GM23338 (cell line): ENCODE measurements at regions not wholly inside any gene's neighbourhood (a gene's known extent, or its start where the extent isn't known, plus 50 kb on each side); places are given as distances from the start of the nearest gene placed in this dataset.

Experiments used
- ATAC-seq: fragments of 200-7000 bp; cut with Tn5 transposase; 3 replicates; pipeline ENCODE4 v1.9.1; 2020
- DNase-seq: peaks from one replicate; pipeline ENCODE4 v3.0.0-alpha.2; 2015; ENCODE audit warnings: low spot score
- H2AFZ ChIP-seq: fragments of 200-600 bp; sonication (generic); 2 replicates; pipeline ENCODE4 v1.8.0; 2016; ENCODE audit warnings: antibody characterized with exemption, mild to moderate bottlenecking, moderate library complexity
- H3F3A ChIP-seq: fragments of 200-600 bp; sonication (generic); replicated peaks from 2 replicates; pipeline ENCODE4 v1.8.0; 2017; ENCODE audit warnings: antibody characterized with exemption, mixed run types, low read depth
- H3K27ac ChIP-seq: fragments of 200-600 bp; sonication (generic); 2 replicates; pipeline ENCODE4 v1.6.1; 2016; ENCODE audit warnings: low read depth
- H3K27me3 ChIP-seq: fragments of 200-600 bp; sonication (generic); 2 replicates; pipeline ENCODE4 v1.8.0; 2016; ENCODE audit warnings: mild to moderate bottlenecking, mixed run types, moderate library complexity; ENCODE audit not compliant: insufficient read depth
- H3K36me3 ChIP-seq: fragments of 200-600 bp; sonication (generic); 2 replicates; pipeline ENCODE4 v1.8.0; 2016; ENCODE audit warnings: mild to moderate bottlenecking; ENCODE audit not compliant: insufficient read depth
- H3K4me1 ChIP-seq: fragments of 200-600 bp; sonication (generic); 2 replicates; pipeline ENCODE4 v1.8.0; 2016; ENCODE audit warnings: mild to moderate bottlenecking, moderate library complexity; ENCODE audit not compliant: insufficient read depth
- H3K4me2 ChIP-seq: fragments of 200-600 bp; sonication (generic); 2 replicates; pipeline ENCODE4 v1.7.1; 2017; ENCODE audit warnings: mixed run types
- H3K4me3 ChIP-seq: fragments of 200-600 bp; sonication (generic); 2 replicates; pipeline ENCODE4 v1.6.1; 2016; ENCODE audit warnings: mixed run types
- H3K79me2 ChIP-seq: fragments of 200-600 bp; sonication (generic); replicated peaks from 2 replicates; pipeline ENCODE4 v1.8.0; 2017; ENCODE audit warnings: mild to moderate bottlenecking; ENCODE audit not compliant: insufficient read depth
- H3K9me2 ChIP-seq: fragments of 200-600 bp; sonication (generic); 2 replicates; pipeline ENCODE4 v1.8.0; 2017; ENCODE audit not compliant: insufficient read depth
- H4K20me1 ChIP-seq: fragments of 200-600 bp; sonication (generic); replicated peaks from 2 replicates; pipeline ENCODE4 v1.8.0; 2017; ENCODE audit warnings: mild to moderate bottlenecking; ENCODE audit not compliant: insufficient read depth
- H3K27ac Mint-ChIP-seq: 2 replicates; pipeline ENCODE4 v1.8.0; 2020; ENCODE audit warnings: inconsistent platforms, mild to moderate bottlenecking, moderate library complexity, mixed read lengths
- H3K27me3 Mint-ChIP-seq: 3 replicates; pipeline ENCODE4 v1.8.0; 2022; ENCODE audit warnings: low read depth, mild to moderate bottlenecking, moderate library complexity, mixed read lengths, inconsistent platforms; ENCODE audit not compliant: insufficient read depth, poor library complexity
- H3K36me3 Mint-ChIP-seq: 3 replicates; pipeline ENCODE4 v1.8.0; 2021; ENCODE audit warnings: low read depth, mild to moderate bottlenecking, inconsistent platforms, moderate library complexity, mixed read lengths
- H3K4me1 Mint-ChIP-seq: 3 replicates; pipeline ENCODE4 v1.8.0; 2020; ENCODE audit warnings: mild to moderate bottlenecking, inconsistent platforms, mixed read lengths
- H3K4me3 Mint-ChIP-seq: 3 replicates; pipeline ENCODE4 v1.8.0; 2021; ENCODE audit warnings: moderate library complexity, mild to moderate bottlenecking, inconsistent platforms, mixed read lengths
- H3K9me3 Mint-ChIP-seq: 3 replicates; pipeline ENCODE4 v1.8.0; 2020; ENCODE audit warnings: moderate library complexity, mild to moderate bottlenecking, inconsistent platforms, mixed read lengths
- CREB1 ChIP-seq: fragments of 250-450 bp; sonication (Bioruptor Pico); IDR thresholded peaks from 2 replicates; pipeline ENCODE4 v1.5.0; 2020; ENCODE audit warnings: low read depth, mild to moderate bottlenecking, moderate library complexity
- EZH2phosphoT487 ChIP-seq: fragments of 200-600 bp; sonication (generic); IDR thresholded peaks from one replicate; pipeline ENCODE4 v1.8.1; 2018; ENCODE audit warnings: antibody characterized with exemption; ENCODE audit not compliant: unreplicated experiment
- NANOG ChIP-seq: IDR thresholded peaks from 2 replicates; pipeline ENCODE4 v1.6.1; 2016; ENCODE audit warnings: antibody characterized with exemption, borderline replicate concordance
- POLR2AphosphoS5 ChIP-seq: IDR thresholded peaks from 2 replicates; pipeline ENCODE4 v1.6.1; 2016; ENCODE audit warnings: antibody characterized with exemption, low read depth
- ZNF114 ChIP-seq: fragments of 250-450 bp; sonication (Bioruptor Pico); IDR thresholded peaks from 2 replicates; pipeline ENCODE4 v1.5.0; 2020; ENCODE audit warnings: mild to moderate bottlenecking, moderate library complexity
- ZNF331 ChIP-seq: fragments of 250-450 bp; sonication (Bioruptor Pico); IDR thresholded peaks from 2 replicates; pipeline ENCODE4 v1.5.0; 2020; ENCODE audit warnings: low read depth, mild to moderate bottlenecking, moderate library complexity
- TF ChIP-seq, protein P1 (sequence below): fragments of 250-450 bp; sonication (Bioruptor Pico); IDR thresholded peaks from 2 replicates; pipeline ENCODE4 v1.5.0; 2020; ENCODE audit warnings: mild to moderate bottlenecking, moderate library complexity
- TF ChIP-seq, protein P2 (sequence below): IDR thresholded peaks from 2 replicates; pipeline ENCODE4 v1.6.1; 2016; ENCODE audit warnings: antibody characterized with exemption
- TF ChIP-seq, protein P3 (sequence below), 2 experiments: fragments of 200-600 bp in 1 of 2; sonication (generic) in 1 of 2; conservative IDR thresholded peaks; 2 replicates each; pipeline versions ENCODE4 v1.5.1 to v1.6.1; 2016 to 2017; ENCODE audit warnings: antibody characterized with exemption in 2 of 2, low read depth in 2 of 2, mild to moderate bottlenecking in 2 of 2, moderate library complexity in 1 of 2
- TF ChIP-seq, protein P4 (sequence below): IDR thresholded peaks from one replicate; pipeline ENCODE4 v1.6.1; 2018; ENCODE audit warnings: antibody characterized with exemption; ENCODE audit not compliant: unreplicated experiment

DNA sequence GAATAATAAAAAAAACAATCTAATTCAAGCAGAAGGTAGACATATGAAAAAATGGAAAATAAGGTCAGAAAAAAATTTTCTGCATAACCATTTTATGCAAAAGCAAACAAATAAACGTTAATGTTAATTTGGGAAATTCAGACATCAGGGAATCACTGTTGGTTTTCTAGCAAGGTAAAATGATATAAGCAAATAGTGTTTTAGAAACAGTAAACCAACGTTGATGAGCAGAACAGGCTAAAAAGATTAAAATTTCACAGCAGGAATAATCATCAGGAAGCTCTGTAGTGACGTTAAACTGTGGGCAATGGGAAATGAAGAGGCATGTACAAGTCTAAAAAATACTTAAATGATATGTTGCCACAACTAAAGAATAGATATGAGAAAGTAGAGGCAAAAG lies 54.5 kb upstream of the HMGCLL1 start (continued):
- TF ChIP-seq, protein P1, sequence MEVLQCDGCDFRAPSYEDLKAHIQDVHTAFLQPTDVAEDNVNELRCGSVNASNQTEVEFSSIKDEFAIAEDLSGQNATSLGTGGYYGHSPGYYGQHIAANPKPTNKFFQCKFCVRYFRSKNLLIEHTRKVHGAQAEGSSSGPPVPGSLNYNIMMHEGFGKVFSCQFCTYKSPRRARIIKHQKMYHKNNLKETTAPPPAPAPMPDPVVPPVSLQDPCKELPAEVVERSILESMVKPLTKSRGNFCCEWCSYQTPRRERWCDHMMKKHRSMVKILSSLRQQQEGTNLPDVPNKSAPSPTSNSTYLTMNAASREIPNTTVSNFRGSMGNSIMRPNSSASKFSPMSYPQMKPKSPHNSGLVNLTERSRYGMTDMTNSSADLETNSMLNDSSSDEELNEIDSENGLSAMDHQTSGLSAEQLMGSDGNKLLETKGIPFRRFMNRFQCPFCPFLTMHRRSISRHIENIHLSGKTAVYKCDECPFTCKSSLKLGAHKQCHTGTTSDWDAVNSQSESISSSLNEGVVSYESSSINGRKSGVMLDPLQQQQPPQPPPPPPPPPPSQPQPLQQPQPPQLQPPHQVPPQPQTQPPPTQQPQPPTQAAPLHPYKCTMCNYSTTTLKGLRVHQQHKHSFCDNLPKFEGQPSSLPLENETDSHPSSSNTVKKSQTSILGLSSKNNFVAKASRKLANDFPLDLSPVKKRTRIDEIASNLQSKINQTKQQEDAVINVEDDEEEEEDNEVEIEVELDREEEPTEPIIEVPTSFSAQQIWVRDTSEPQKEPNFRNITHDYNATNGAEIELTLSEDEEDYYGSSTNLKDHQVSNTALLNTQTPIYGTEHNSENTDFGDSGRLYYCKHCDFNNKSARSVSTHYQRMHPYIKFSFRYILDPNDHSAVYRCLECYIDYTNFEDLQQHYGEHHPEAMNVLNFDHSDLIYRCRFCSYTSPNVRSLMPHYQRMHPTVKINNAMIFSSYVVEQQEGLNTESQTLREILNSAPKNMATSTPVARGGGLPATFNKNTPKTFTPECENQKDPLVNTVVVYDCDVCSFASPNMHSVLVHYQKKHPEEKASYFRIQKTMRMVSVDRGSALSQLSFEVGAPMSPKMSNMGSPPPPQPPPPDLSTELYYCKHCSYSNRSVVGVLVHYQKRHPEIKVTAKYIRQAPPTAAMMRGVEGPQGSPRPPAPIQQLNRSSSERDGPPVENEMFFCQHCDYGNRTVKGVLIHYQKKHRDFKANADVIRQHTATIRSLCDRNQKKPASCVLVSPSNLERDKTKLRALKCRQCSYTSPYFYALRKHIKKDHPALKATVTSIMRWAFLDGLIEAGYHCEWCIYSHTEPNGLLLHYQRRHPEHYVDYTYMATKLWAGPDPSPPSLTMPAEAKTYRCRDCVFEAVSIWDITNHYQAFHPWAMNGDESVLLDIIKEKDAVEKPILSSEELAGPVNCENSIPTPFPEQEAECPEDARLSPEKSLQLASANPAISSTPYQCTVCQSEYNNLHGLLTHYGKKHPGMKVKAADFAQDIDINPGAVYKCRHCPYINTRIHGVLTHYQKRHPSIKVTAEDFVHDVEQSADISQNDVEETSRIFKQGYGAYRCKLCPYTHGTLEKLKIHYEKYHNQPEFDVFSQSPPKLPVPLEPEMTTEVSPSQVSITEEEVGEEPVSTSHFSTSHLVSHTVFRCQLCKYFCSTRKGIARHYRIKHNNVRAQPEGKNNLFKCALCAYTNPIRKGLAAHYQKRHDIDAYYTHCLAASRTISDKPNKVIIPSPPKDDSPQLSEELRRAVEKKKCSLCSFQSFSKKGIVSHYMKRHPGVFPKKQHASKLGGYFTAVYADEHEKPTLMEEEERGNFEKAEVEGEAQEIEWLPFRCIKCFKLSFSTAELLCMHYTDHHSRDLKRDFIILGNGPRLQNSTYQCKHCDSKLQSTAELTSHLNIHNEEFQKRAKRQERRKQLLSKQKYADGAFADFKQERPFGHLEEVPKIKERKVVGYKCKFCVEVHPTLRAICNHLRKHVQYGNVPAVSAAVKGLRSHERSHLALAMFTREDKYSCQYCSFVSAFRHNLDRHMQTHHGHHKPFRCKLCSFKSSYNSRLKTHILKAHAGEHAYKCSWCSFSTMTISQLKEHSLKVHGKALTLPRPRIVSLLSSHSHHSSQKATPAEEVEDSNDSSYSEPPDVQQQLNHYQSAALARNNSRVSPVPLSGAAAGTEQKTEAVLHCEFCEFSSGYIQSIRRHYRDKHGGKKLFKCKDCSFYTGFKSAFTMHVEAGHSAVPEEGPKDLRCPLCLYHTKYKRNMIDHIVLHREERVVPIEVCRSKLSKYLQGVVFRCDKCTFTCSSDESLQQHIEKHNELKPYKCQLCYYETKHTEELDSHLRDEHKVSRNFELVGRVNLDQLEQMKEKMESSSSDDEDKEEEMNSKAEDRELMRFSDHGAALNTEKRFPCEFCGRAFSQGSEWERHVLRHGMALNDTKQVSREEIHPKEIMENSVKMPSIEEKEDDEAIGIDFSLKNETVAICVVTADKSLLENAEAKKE, result no peak
- TF ChIP-seq, protein P2, sequence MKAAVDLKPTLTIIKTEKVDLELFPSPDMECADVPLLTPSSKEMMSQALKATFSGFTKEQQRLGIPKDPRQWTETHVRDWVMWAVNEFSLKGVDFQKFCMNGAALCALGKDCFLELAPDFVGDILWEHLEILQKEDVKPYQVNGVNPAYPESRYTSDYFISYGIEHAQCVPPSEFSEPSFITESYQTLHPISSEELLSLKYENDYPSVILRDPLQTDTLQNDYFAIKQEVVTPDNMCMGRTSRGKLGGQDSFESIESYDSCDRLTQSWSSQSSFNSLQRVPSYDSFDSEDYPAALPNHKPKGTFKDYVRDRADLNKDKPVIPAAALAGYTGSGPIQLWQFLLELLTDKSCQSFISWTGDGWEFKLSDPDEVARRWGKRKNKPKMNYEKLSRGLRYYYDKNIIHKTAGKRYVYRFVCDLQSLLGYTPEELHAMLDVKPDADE, result no peak
- no peak for TF ChIP-seq ZNF331 (CRISPR knock-in tag)

DNA sequence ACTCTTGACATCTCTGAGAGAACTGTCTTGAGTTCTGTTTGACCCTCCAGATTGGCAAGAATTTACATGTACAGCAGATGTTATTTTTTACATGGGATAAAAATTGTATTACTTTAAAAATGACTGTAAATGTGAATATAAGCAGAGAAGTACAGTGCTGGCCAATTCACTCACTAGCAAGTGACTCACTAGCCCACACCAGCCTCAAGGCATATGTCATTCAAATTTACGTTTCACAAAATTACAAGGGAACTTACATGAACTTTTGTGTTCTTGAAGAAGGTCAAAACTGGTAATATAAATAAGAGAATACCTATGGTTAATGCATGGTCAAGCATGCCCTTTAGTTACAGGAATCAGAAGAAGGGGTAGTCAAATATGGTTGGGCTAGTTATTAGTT lies 54.0 kb upstream of the HMGCLL1 start:
- Mint-ChIP-seq H3K36me3 (peaks cover 8% of the 10 kb centered on the region; the same call in 1 of the 3 replicates), H3K4me3 (no peak overlapping the region), H3K9me3 (peaks cover 10% of the 10 kb centered on the region), H3K27me3 (no peaks in the 10 kb centered on the region), H3K4me1 (peaks cover 5% of the 10 kb centered on the region; the same call in 2 of the 3 replicates), H3K27ac (no peak overlapping the region)
- Histone ChIP-seq H3K4me2 (no peak overlapping the region), H3K27me3 (no peaks in the 10 kb centered on the region), H2AFZ (no peak overlapping the region), H3K79me2 (no peaks in the 10 kb centered on the region), H3K9me2 (peaks cover 8% of the 10 kb centered on the region; the same call in 1 of the 2 replicates), H3K27ac (no peak overlapping the region), H3K36me3 (no peaks in the 10 kb centered on the region), H3K4me1 (no peaks in the 10 kb centered on the region), H3F3A (no peaks in the 10 kb centered on the region), H3K4me3 (no peak overlapping the region), H4K20me1 (no peaks in the 10 kb centered on the region)
- ATAC-seq (no peak), DNase-seq (no peak)
- TF ChIP-seq CREB1 (CRISPR knock-in tag), result no peak
- no peak for TF ChIP-seq EZH2phosphoT487
- no peak for TF ChIP-seq ZNF114 (CRISPR knock-in tag)
- no peak for TF ChIP-seq NANOG
- TF ChIP-seq, protein P3, sequence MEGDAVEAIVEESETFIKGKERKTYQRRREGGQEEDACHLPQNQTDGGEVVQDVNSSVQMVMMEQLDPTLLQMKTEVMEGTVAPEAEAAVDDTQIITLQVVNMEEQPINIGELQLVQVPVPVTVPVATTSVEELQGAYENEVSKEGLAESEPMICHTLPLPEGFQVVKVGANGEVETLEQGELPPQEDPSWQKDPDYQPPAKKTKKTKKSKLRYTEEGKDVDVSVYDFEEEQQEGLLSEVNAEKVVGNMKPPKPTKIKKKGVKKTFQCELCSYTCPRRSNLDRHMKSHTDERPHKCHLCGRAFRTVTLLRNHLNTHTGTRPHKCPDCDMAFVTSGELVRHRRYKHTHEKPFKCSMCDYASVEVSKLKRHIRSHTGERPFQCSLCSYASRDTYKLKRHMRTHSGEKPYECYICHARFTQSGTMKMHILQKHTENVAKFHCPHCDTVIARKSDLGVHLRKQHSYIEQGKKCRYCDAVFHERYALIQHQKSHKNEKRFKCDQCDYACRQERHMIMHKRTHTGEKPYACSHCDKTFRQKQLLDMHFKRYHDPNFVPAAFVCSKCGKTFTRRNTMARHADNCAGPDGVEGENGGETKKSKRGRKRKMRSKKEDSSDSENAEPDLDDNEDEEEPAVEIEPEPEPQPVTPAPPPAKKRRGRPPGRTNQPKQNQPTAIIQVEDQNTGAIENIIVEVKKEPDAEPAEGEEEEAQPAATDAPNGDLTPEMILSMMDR (conservative IDR thresholded peaks at IDR 0.05; ENCODE audit: low read depth in 2 of 2), result no peak
- no peak for TF ChIP-seq POLR2AphosphoS5
- TF ChIP-seq, protein P4, sequence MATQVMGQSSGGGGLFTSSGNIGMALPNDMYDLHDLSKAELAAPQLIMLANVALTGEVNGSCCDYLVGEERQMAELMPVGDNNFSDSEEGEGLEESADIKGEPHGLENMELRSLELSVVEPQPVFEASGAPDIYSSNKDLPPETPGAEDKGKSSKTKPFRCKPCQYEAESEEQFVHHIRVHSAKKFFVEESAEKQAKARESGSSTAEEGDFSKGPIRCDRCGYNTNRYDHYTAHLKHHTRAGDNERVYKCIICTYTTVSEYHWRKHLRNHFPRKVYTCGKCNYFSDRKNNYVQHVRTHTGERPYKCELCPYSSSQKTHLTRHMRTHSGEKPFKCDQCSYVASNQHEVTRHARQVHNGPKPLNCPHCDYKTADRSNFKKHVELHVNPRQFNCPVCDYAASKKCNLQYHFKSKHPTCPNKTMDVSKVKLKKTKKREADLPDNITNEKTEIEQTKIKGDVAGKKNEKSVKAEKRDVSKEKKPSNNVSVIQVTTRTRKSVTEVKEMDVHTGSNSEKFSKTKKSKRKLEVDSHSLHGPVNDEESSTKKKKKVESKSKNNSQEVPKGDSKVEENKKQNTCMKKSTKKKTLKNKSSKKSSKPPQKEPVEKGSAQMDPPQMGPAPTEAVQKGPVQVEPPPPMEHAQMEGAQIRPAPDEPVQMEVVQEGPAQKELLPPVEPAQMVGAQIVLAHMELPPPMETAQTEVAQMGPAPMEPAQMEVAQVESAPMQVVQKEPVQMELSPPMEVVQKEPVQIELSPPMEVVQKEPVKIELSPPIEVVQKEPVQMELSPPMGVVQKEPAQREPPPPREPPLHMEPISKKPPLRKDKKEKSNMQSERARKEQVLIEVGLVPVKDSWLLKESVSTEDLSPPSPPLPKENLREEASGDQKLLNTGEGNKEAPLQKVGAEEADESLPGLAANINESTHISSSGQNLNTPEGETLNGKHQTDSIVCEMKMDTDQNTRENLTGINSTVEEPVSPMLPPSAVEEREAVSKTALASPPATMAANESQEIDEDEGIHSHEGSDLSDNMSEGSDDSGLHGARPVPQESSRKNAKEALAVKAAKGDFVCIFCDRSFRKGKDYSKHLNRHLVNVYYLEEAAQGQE, result no peak
- TF ChIP-seq ZNF331 (CRISPR knock-in tag), result no peak
